ENCODE measurements at regions not wholly inside any gene's neighbourhood (a gene's known extent, or its start where the extent isn't known, plus 50 kb on each side); places are given as distances from the start of the nearest gene placed in this dataset.

DNA sequence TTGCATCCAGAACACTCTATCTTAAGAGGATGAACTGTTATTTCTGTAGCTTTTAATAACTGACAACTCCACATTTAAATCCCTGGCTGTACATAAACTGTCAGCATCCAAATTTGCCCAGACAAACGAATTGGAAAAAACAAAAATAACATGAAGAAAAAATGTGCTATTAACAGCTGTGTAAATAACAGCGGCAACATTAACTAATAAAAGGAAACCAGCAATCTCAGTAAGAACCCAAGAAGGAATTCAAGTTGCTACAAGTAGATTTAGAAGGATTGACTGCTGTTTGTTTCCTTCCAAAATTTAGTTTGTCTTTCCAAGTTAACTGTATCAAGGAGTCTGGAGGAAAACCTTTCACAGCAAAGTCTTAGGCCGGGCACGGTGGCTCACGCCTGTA, 550.6 kb upstream of the MDFIC2 start:
- FAIRE-seq, result no peak
- H3K27me3 ChIP-seq (ENCODE audit: control insufficient read depth, insufficient read depth, low read length), result no peaks in the 10 kb centered on the region
- no peak overlapping the region for H3K4me3 ChIP-seq (ENCODE audit: low read depth, low read length)
- peak; percentile 52 for DNase-seq (ENCODE audit: low read depth)
- H3K36me3 ChIP-seq (ENCODE audit: control insufficient read depth, insufficient read depth, low read length), result no peaks in the 10 kb centered on the region
- TF ChIP-seq, protein P1, sequence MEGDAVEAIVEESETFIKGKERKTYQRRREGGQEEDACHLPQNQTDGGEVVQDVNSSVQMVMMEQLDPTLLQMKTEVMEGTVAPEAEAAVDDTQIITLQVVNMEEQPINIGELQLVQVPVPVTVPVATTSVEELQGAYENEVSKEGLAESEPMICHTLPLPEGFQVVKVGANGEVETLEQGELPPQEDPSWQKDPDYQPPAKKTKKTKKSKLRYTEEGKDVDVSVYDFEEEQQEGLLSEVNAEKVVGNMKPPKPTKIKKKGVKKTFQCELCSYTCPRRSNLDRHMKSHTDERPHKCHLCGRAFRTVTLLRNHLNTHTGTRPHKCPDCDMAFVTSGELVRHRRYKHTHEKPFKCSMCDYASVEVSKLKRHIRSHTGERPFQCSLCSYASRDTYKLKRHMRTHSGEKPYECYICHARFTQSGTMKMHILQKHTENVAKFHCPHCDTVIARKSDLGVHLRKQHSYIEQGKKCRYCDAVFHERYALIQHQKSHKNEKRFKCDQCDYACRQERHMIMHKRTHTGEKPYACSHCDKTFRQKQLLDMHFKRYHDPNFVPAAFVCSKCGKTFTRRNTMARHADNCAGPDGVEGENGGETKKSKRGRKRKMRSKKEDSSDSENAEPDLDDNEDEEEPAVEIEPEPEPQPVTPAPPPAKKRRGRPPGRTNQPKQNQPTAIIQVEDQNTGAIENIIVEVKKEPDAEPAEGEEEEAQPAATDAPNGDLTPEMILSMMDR (IDR thresholded peaks at IDR 0.05; ENCODE audit: insufficient read depth, low read length, severe bottlenecking), result no peak

GRCh38 chr3:70861855-70862254, 549.4 kb upstream of the MDFIC2 start:
- H3K36me3 ChIP-seq (ENCODE audit: control insufficient read depth, insufficient read depth, low read length), result no peaks in the 10 kb centered on the region
- DNase-seq (ENCODE audit: low read depth), result peak; percentile 88
- H3K27me3 ChIP-seq (ENCODE audit: control insufficient read depth, insufficient read depth, low read length), result no peaks in the 10 kb centered on the region
- FAIRE-seq, result no peak
- no peak overlapping the region for H3K4me3 ChIP-seq (ENCODE audit: low read depth, low read length)
- TF ChIP-seq, protein P1 (IDR thresholded peaks at IDR 0.05; ENCODE audit: insufficient read depth, low read length, severe bottlenecking), result no peak

GRCh38 chr3:70861234-70861633, 548.8 kb upstream of the MDFIC2 start:
- Histone ChIP-seq H3K36me3 (ENCODE audit: control insufficient read depth, insufficient read depth, low read length) (no peaks in the 10 kb centered on the region), H3K4me3 (ENCODE audit: low read depth, low read length) (no peak overlapping the region), H3K27me3 (ENCODE audit: control insufficient read depth, insufficient read depth, low read length) (no peaks in the 10 kb centered on the region)
- DNase-seq (ENCODE audit: low read depth) (peak; percentile 79), FAIRE-seq (no peak)
- TF ChIP-seq, protein P1 (IDR thresholded peaks at IDR 0.05; ENCODE audit: insufficient read depth, low read length, severe bottlenecking), result no peak

- H3K4me3 ChIP-seq (ENCODE audit: low read depth, low read length), result no peak overlapping the region
- no peaks in the 10 kb centered on the region for H3K36me3 ChIP-seq (ENCODE audit: control insufficient read depth, insufficient read depth, low read length)
- no peak for FAIRE-seq
- TF ChIP-seq, protein P1 (IDR thresholded peaks at IDR 0.05; ENCODE audit: insufficient read depth, low read length, severe bottlenecking), result no peak
- no peaks in the 10 kb centered on the region for H3K27me3 ChIP-seq (ENCODE audit: control insufficient read depth, insufficient read depth, low read length)
- no peak for DNase-seq (ENCODE audit: low read depth)
Observed at GRCh38 chr3:70857916-70858315, 545.5 kb upstream of the MDFIC2 start.

DNA sequence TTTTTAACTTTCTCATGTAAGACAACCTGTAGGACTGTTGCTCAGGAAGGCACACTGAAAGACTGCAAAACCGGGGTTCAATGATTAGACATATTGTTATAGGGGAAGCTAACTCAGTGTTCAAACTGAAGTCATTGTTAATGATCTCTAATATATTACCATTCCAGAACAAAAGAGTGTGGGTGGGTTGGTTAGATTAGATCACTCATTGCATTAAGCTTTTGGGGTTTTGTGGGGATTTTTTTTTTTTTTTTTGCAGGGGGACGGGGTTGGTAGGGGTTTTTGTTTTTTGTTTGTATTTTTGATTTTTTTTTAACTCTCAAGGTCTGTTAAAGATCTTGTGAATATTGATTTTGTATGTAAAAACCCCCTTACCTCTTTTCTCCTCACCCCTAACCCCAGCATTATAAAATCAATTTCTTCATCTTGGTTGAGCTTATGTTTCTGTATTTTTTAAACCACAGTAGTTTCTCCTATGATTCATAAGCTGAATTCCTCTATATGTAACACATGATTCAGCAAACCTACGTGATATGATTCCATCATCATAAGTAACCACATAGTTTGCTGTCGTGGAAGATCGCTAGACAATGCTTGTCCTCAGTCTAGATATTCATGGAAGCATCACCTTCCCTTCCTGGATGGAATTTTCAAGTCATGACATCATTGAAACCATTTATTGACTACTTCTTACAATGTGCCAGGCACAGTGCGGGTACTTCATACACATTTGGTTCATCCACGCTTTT, 544.1 kb upstream of the MDFIC2 start:
- FAIRE-seq, result no peak
- DNase-seq (ENCODE audit: low read depth), result peak; percentile 99
- Histone ChIP-seq H3K36me3 (ENCODE audit: control insufficient read depth, insufficient read depth, low read length) (no peaks in the 10 kb centered on the region), H3K4me3 (ENCODE audit: low read depth, low read length) (no peak overlapping the region), H3K27me3 (ENCODE audit: control insufficient read depth, insufficient read depth, low read length) (no peaks in the 10 kb centered on the region)
- TF ChIP-seq, protein P1 (IDR thresholded peaks at IDR 0.05; ENCODE audit: insufficient read depth, low read length, severe bottlenecking), result no peak

DNA sequence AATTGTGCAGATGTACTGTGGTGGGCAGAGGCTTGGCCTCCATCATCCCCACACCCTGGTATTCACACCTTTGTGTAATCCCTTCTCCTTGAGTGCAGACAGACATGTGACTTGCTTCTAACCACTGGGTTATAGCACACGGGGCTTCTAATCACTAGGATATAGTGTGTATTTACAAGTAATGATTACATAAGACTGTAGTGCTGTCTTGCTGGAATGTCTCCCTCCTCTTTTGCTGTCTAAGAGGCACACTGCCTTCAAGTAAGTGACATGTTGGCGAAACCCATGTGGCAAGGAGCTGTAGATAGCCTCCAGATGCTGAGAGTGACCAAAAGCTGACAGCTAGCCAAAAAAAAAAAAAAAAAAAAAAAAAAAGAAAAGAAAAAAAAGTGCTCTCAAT, 542.7 kb upstream of the MDFIC2 start:
- no peak overlapping the region for H3K4me3 ChIP-seq (ENCODE audit: low read depth, low read length)
- no peak for DNase-seq (ENCODE audit: low read depth)
- TF ChIP-seq, protein P1 (IDR thresholded peaks at IDR 0.05; ENCODE audit: insufficient read depth, low read length, severe bottlenecking), result no peak
- no peaks in the 10 kb centered on the region for H3K27me3 ChIP-seq (ENCODE audit: control insufficient read depth, insufficient read depth, low read length)
- no peaks in the 10 kb centered on the region for H3K36me3 ChIP-seq (ENCODE audit: control insufficient read depth, insufficient read depth, low read length)
- FAIRE-seq, result no peak
